ENCODE measurements at regions not wholly inside any gene's neighbourhood (a gene's known extent, or its start where the extent isn't known, plus 50 kb on each side); places are given as distances from the start of the nearest gene placed in this dataset.
A peak's percentile ranks its signal among the peaks of the same experiment; 100 is the strongest.

DNA sequence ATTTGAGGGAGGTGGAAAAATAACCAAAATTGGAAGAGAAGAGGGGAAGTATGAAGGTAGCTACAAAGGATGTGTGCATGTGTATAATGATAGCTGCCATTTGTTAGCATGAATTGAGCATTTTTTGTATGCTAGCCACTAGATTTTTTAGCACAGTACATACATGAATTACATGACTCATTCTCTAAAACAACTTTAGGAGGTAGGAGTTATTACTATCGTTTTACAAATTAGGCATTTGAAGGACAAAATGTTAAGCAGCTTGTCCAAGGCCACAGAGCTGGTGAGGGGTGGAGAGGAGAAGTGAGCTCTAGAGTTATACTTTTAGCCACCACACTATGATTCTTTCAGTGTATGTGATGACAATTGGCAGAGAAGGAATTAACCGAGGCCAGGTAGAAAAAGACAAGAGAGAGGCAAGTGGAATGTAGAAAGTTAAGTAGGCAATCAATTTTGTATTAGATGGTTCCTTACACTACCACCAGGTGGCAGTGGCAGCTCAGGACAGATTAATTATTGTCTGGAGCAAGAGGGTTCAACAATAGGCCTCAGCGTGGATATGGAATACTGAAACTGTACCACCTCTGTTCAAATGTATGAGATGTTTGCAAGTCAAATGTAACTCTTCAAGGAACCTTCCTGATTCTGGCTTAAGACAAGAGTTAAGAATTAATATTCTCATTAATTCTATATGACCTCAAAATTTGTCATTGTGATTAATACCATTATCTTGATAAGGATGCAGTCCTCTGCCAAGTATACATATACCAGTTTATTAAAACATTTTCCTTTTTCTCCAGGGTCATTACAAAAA is 128.0 kb downstream of the MBL2 start:
- Histone ChIP-seq H3K4me3 (ENCODE audit: low read depth in 1 of 3, low read length in 3 of 3) (no peak overlapping the region), H3K27me3 (ENCODE audit: control insufficient read depth in 4 of 4, insufficient read depth in 4 of 4, low read length in 3 of 4) (no peaks in the 10 kb centered on the region), H3K9ac (ENCODE audit: low read depth in 1 of 2, low read length in 2 of 2) (no peak overlapping the region), H3K4me1 (ENCODE audit: control insufficient read depth in 4 of 4, insufficient read depth in 4 of 4, low read length in 3 of 4) (no peaks in the 10 kb centered on the region), H3K36me3 (ENCODE audit: control insufficient read depth in 4 of 4, insufficient read depth in 3 of 4, low read depth in 1 of 4, low read length in 3 of 4) (no peaks in the 10 kb centered on the region), H3K9me3 (ENCODE audit: control insufficient read depth in 4 of 4, low read length in 3 of 4) (no peaks in the 10 kb centered on the region), H3K27ac (ENCODE audit: low read depth in 1 of 2, low read length in 2 of 2) (no peak overlapping the region)
- no peak for TF ChIP-seq ZBTB33 (IDR thresholded peaks at IDR 0.05)
- TF ChIP-seq RAD21 (IDR thresholded peaks at IDR 0.05) = peak; percentile 89
- TF ChIP-seq, protein P1, sequence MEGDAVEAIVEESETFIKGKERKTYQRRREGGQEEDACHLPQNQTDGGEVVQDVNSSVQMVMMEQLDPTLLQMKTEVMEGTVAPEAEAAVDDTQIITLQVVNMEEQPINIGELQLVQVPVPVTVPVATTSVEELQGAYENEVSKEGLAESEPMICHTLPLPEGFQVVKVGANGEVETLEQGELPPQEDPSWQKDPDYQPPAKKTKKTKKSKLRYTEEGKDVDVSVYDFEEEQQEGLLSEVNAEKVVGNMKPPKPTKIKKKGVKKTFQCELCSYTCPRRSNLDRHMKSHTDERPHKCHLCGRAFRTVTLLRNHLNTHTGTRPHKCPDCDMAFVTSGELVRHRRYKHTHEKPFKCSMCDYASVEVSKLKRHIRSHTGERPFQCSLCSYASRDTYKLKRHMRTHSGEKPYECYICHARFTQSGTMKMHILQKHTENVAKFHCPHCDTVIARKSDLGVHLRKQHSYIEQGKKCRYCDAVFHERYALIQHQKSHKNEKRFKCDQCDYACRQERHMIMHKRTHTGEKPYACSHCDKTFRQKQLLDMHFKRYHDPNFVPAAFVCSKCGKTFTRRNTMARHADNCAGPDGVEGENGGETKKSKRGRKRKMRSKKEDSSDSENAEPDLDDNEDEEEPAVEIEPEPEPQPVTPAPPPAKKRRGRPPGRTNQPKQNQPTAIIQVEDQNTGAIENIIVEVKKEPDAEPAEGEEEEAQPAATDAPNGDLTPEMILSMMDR (IDR thresholded peaks at IDR 0.05; ENCODE audit: low read depth, low read length, missing input control) = peak; percentile 81
- DNase-seq (ENCODE audit: low spot score) = peak; percentile 39
- 30% methylated on average over 3 of the region's 3 CpGs for WGBS

- no peak overlapping the region for H3K4me3 ChIP-seq (ENCODE audit: low read depth in 1 of 3, low read length in 3 of 3)
- H3K27me3 ChIP-seq (ENCODE audit: control insufficient read depth in 4 of 4, insufficient read depth in 4 of 4, low read length in 3 of 4) = no peaks in the 10 kb centered on the region
- no peak for DNase-seq (ENCODE audit: low spot score)
- H3K36me3 ChIP-seq (ENCODE audit: control insufficient read depth in 4 of 4, insufficient read depth in 3 of 4, low read depth in 1 of 4, low read length in 3 of 4) = no peaks in the 10 kb centered on the region
- no peaks in the 10 kb centered on the region for H3K9me3 ChIP-seq (ENCODE audit: control insufficient read depth in 4 of 4, low read length in 3 of 4)
- H3K27ac ChIP-seq (ENCODE audit: low read depth in 1 of 2, low read length in 2 of 2) = no peak overlapping the region
- 59% methylated on average over 4 of the region's 4 CpGs for WGBS
- H3K4me1 ChIP-seq (ENCODE audit: control insufficient read depth in 4 of 4, insufficient read depth in 4 of 4, low read length in 3 of 4) = no peaks in the 10 kb centered on the region
- TF ChIP-seq REST (IDR thresholded peaks at IDR 0.05) (no peak), EGR1 (IDR thresholded peaks at IDR 0.05; ENCODE audit: low read depth in 2 of 2) (no peak), GABPA (IDR thresholded peaks at IDR 0.05 in 1 of 2, conservative IDR thresholded peaks at IDR 0.05 in 1 of 2) (no peak), SP1 (IDR thresholded peaks at IDR 0.05) (no peak), NR2F2 (IDR thresholded peaks at IDR 0.05) (no peak), FOXA1 (IDR thresholded peaks at IDR 0.05) (no peak)
- TF ChIP-seq, protein P1 (IDR thresholded peaks at IDR 0.05; ENCODE audit: low read depth, low read length, missing input control) = no peak
- no peak overlapping the region for H3K9ac ChIP-seq (ENCODE audit: low read depth in 1 of 2, low read length in 2 of 2)
Observed at GRCh38 chr10:52645187-52645758, 127.3 kb downstream of the MBL2 start.
